Activated CD8-positive, alpha-beta memory T cell treated with anti-CD3 and anti-CD28 coated beads for 4 hours (primary cell): ENCODE measurements at regions not wholly inside any gene's neighbourhood (a gene's known extent, or its start where the extent isn't known, plus 50 kb on each side); places are given as distances from the start of the nearest gene placed in this dataset.

Experiments used
- DNase-seq, 2 donors: peaks; one replicate each; pipeline ENCODE4 v3.0.0-alpha.2; 2020; ENCODE audit warnings: low read depth in 2 of 2

- DNase-seq, result no peak
These were observed 293.2 kb upstream of the RASGRP1 start for GRCh38 chr15:38857814-38858213.

- DNase-seq, result no peak
These were observed 295.0 kb upstream of the RASGRP1 start for GRCh38 chr15:38859574-38859973.

GRCh38 chr15:38860253-38860652 is 295.6 kb upstream of the RASGRP1 start:
- DNase-seq, result no peak

GRCh38 chr15:38860674-38861073 is 296.1 kb upstream of the RASGRP1 start:
- DNase-seq, result no peak

- no peak for DNase-seq
These were observed 296.5 kb upstream of the RASGRP1 start for GRCh38 chr15:38861108-38861507.

GRCh38 chr15:38862099-38862498 is 297.5 kb upstream of the RASGRP1 start:
- no peak for DNase-seq

GRCh38 chr15:38863381-38863780 is 298.8 kb upstream of the RASGRP1 start:
- no peak for DNase-seq

GRCh38 chr15:38864122-38864521 is 299.5 kb upstream of the RASGRP1 start:
- DNase-seq, result no peak

- DNase-seq, result no peak
These were observed 300.4 kb upstream of the RASGRP1 start for GRCh38 chr15:38864827-38865581.

- DNase-seq, result no peak
These were observed 302.9 kb upstream of the RASGRP1 start for GRCh38 chr15:38867556-38867955.

GRCh38 chr15:38868326-38869114 is 303.9 kb upstream of the RASGRP1 start:
- DNase-seq, result no peak

GRCh38 chr15:38871638-38872037 is 307.0 kb upstream of the RASGRP1 start:
- no peak for DNase-seq

GRCh38 chr15:38872732-38873131 is 308.1 kb upstream of the RASGRP1 start:
- DNase-seq, result no peak

GRCh38 chr15:38873158-38873557 is 308.5 kb upstream of the RASGRP1 start:
- no peak for DNase-seq

- no peak for DNase-seq
These were observed 309.9 kb upstream of the RASGRP1 start for GRCh38 chr15:38874464-38874863.

- no peak for DNase-seq
These were observed 311.6 kb upstream of the RASGRP1 start for GRCh38 chr15:38876211-38876610.

- no peak for DNase-seq
These were observed 312.0 kb upstream of the RASGRP1 start for GRCh38 chr15:38876621-38877020.

GRCh38 chr15:38877471-38877870 is 312.9 kb upstream of the RASGRP1 start:
- no peak for DNase-seq

- DNase-seq, result no peak
These were observed 313.4 kb upstream of the RASGRP1 start for GRCh38 chr15:38878026-38878425.

GRCh38 chr15:38878926-38879325 is 314.3 kb upstream of the RASGRP1 start:
- no peak for DNase-seq

GRCh38 chr15:38879909-38880471 is 315.4 kb upstream of the RASGRP1 start:
- DNase-seq, result no peak

GRCh38 chr15:38882221-38882620 is 317.6 kb upstream of the RASGRP1 start:
- no peak for DNase-seq

- DNase-seq, result no peak
These were observed 319.4 kb upstream of the RASGRP1 start for GRCh38 chr15:38883987-38884386.
